ACC112 (cell line): ENCODE measurements at regions not wholly inside any gene's neighbourhood (a gene's known extent, or its start where the extent isn't known, plus 50 kb on each side); places are given as distances from the start of the nearest gene placed in this dataset.

Source experiments
- H2AFZ ChIP-seq: fragments of 200-600 bp; sonication (generic); one replicate; pipeline ENCODE4 v1.6.0; 2017; ENCODE audit warnings: antibody characterized with exemption, low read length; ENCODE audit not compliant: unreplicated experiment
- H3K27ac ChIP-seq: fragments of 200-600 bp; sonication (generic); 2 replicates; pipeline ENCODE4 v1.5.1; 2014; ENCODE audit warnings: low read depth, mild to moderate bottlenecking, antibody characterized with exemption, low read length, moderate library complexity
- H3K27me3 ChIP-seq: fragments of 200-600 bp; sonication (generic); 2 replicates; pipeline ENCODE4 v1.6.1; 2014; ENCODE audit warnings: mild to moderate bottlenecking, antibody characterized with exemption, low read length, moderate library complexity, mixed read lengths; ENCODE audit not compliant: insufficient read depth
- H3K36me3 ChIP-seq: fragments of 200-600 bp; sonication (generic); 2 replicates; pipeline ENCODE4 v1.6.1; 2016; ENCODE audit warnings: mild to moderate bottlenecking, antibody characterized with exemption, low read length, moderate library complexity, mixed read lengths; ENCODE audit not compliant: insufficient read depth
- H3K4me1 ChIP-seq: fragments of 200-600 bp; sonication (generic); one replicate; pipeline ENCODE4 v1.6.1; 2016; ENCODE audit warnings: low read length, mixed read lengths; ENCODE audit not compliant: insufficient read depth, unreplicated experiment, control insufficient read depth
- H3K4me3 ChIP-seq: fragments of 200-600 bp; sonication (generic); 2 replicates; pipeline ENCODE4 v1.5.1; 2014; ENCODE audit warnings: mild to moderate bottlenecking, low read depth, low read length
- H3K79me2 ChIP-seq: fragments of 200-600 bp; sonication (generic); one replicate; pipeline ENCODE4 v1.6.0; 2016; ENCODE audit warnings: low read length; ENCODE audit not compliant: control insufficient read depth, unreplicated experiment, insufficient read depth

DNA sequence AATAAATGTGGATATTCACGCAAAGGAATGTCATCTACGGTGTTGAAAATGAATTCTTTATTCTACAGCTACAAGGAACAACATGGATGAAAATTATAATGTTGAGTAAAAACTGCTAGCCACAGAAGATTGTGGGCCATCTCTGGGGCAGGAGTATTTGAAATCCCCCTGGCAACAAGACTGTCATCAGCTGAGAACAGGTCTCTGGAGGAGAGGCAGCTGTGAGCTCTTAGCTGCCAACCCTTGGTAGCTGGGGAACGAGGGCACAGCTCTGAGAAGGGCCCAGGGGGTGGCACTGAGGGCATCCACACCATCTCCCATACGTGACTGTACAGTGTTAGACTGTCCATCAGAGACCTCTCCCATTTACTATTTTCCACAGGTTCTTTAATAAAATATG is 340.1 kb upstream of the MGMT start:
- Histone ChIP-seq H3K4me3 (no peak overlapping the region), H3K27ac (no peak overlapping the region), H3K4me1 (no peaks in the 10 kb centered on the region), H3K27me3 (peaks cover 35% of the 10 kb centered on the region; the same call in 1 of the 2 replicates), H2AFZ (no peak overlapping the region), H3K79me2 (no peaks in the 10 kb centered on the region), H3K36me3 (no peaks in the 10 kb centered on the region)

DNA sequence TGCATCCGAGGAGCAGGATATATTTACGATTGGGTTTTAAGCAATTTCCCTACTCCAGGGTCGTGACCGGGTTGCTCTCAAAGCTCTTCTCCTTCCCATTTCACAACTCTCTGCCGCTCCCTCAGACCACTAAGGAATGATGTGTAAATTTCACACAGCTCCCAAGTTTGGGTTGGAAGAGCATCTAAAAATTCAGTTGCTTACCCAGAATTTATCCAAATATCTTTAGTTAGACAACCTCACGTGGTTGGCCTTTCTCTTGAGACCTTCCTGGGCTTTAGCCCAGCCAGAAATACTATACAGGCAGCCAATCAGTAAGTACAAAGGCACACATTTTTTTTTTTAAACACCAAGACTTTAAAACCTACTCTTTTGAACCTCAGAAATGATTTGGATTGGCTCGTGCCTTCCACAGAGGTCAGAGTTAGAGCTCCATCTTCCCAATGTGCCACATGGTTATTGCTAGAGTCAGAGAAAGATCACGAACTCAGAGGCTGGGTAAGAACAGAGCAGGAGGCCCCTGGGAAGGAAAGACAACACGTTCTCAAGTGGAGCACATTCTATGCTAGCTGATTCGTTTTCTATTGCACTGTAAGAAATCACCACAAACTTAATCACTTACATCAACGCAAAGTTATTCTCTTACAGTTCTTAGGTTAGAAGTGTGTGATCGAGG is 335.4 kb upstream of the MGMT start:
- no peaks in the 10 kb centered on the region for H3K4me1 ChIP-seq
- H3K36me3 ChIP-seq: no peaks in the 10 kb centered on the region
- H3K79me2 ChIP-seq: no peaks in the 10 kb centered on the region
- H2AFZ ChIP-seq: no peak overlapping the region
- H3K27me3 ChIP-seq: peaks cover 44% of the 10 kb centered on the region; the same call in 1 of the 2 replicates
- no peak overlapping the region for H3K27ac ChIP-seq
- no peak overlapping the region for H3K4me3 ChIP-seq

DNA sequence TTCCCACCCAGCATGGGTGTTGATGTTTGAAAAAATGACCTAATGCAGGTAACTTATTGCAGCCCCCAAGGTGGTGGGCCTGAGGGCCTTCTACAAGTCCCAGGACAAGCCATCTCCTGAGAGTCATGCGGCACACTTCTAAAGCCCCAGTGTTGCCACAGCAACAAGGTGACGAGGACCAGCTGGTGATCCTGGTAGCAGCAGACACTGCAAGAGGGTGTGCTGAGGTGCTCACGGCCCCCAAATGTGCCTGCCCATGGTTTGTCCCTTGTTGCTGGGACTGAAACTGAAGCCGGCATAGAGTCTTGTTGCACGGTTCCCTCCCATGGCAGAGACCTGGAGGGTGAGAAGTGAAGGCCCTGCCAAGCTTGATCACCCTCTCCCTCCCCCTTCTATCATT is 333.2 kb upstream of the MGMT start:
- Histone ChIP-seq H3K4me3 (no peak overlapping the region), H3K4me1 (no peaks in the 10 kb centered on the region), H3K27ac (no peak overlapping the region), H3K79me2 (no peaks in the 10 kb centered on the region), H2AFZ (no peak overlapping the region), H3K36me3 (no peaks in the 10 kb centered on the region), H3K27me3 (peaks cover 33% of the 10 kb centered on the region; the same call in 1 of the 2 replicates)

DNA sequence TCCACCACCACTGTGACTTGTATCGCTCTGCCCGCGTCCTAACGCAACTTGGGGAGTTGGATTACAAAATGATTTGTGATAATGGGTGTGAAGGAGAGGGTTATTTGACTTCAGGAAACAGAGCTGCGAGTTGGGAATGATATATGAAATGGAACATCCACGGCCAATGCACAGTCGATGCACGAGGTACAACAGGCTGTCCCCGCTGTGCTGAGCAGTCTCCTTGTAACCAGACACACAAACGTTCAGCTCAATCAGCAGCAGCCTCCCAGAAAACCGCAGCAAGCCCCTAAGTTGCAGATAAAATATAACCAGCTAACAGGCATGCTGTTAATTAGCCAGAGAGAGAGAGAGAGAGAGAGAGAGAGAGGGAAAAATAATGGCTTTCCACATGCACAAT is 332.7 kb upstream of the MGMT start:
- Histone ChIP-seq H3K36me3 (no peaks in the 10 kb centered on the region), H3K79me2 (no peaks in the 10 kb centered on the region), H2AFZ (no peak overlapping the region), H3K27me3 (peaks cover 30% of the 10 kb centered on the region; the same call in 1 of the 2 replicates), H3K4me3 (no peak overlapping the region), H3K4me1 (no peaks in the 10 kb centered on the region), H3K27ac (no peak overlapping the region)

DNA sequence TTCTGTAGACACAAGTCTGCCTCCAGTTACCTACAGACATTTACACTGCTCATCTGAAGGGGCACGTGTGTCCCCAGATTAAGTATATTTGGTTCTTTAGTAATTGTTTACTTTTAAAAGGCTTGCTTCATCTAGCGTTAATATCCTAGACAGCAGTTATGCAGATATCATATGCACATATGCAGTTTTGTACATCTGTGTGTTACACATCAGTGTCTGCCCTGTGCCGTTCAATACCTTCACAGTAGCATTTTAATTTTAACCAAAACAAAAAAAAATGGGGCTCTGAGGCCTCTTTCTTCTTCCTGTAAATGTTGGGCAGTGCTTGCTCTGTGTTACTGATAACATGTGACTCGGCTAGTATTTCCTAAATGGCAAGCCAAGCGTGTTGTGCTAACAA is 331.4 kb upstream of the MGMT start:
- Histone ChIP-seq H3K4me1 (no peaks in the 10 kb centered on the region), H3K27me3 (peaks cover 22% of the 10 kb centered on the region; the same call in 1 of the 2 replicates), H3K27ac (no peak overlapping the region), H3K79me2 (no peaks in the 10 kb centered on the region), H3K4me3 (no peak overlapping the region), H2AFZ (no peak overlapping the region), H3K36me3 (no peaks in the 10 kb centered on the region)

DNA sequence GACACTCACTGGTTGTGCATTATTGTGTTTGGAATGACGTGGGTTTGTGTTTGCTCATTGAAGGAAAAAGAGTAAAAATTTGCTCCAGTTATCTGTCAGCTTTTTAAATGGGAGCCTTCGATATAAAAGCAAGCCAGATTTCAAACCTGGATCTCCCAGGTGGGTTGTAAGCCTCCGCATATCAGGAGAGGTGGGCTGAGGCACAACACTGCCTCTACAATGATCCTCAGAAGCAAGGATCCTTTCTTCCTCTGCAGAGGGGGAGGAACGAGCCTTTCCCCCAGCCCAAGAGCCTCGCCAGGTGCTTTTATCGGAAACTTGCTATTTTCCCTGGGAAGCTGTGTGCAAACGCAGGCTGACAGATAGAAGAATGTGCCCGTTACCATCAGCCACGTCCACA is 331.0 kb upstream of the MGMT start:
- H3K79me2 ChIP-seq: no peaks in the 10 kb centered on the region
- no peak overlapping the region for H2AFZ ChIP-seq
- no peaks in the 10 kb centered on the region for H3K4me1 ChIP-seq
- H3K27me3 ChIP-seq: peaks cover 17% of the 10 kb centered on the region; the same call in 1 of the 2 replicates
- no peak overlapping the region for H3K4me3 ChIP-seq
- no peaks in the 10 kb centered on the region for H3K36me3 ChIP-seq
- no peak overlapping the region for H3K27ac ChIP-seq

DNA sequence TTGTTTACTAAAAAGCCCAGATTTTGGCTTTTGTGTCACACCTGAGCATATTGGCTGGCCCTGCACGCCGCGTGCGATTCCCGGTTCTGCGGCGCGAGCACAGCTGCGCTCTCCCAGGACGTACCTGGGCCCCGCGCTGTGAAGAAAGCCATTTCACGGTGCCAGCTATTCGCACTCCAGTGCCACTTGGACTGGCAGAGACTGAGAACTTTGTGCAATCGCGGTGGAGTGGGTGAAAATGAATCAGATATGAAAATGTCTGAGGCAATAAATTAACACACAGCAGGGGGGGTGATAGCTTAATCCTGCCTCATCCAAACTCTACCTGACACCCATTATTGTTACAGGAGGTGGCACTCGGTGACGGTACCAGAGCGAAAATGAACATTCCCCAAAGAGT is 330.1 kb upstream of the MGMT start:
- H3K79me2 ChIP-seq: no peaks in the 10 kb centered on the region
- H2AFZ ChIP-seq: no peak overlapping the region
- H3K27ac ChIP-seq: no peak overlapping the region
- H3K27me3 ChIP-seq: peaks cover 9% of the 10 kb centered on the region; the same call in 1 of the 2 replicates
- H3K4me3 ChIP-seq: no peak overlapping the region
- no peaks in the 10 kb centered on the region for H3K4me1 ChIP-seq
- no peaks in the 10 kb centered on the region for H3K36me3 ChIP-seq

DNA sequence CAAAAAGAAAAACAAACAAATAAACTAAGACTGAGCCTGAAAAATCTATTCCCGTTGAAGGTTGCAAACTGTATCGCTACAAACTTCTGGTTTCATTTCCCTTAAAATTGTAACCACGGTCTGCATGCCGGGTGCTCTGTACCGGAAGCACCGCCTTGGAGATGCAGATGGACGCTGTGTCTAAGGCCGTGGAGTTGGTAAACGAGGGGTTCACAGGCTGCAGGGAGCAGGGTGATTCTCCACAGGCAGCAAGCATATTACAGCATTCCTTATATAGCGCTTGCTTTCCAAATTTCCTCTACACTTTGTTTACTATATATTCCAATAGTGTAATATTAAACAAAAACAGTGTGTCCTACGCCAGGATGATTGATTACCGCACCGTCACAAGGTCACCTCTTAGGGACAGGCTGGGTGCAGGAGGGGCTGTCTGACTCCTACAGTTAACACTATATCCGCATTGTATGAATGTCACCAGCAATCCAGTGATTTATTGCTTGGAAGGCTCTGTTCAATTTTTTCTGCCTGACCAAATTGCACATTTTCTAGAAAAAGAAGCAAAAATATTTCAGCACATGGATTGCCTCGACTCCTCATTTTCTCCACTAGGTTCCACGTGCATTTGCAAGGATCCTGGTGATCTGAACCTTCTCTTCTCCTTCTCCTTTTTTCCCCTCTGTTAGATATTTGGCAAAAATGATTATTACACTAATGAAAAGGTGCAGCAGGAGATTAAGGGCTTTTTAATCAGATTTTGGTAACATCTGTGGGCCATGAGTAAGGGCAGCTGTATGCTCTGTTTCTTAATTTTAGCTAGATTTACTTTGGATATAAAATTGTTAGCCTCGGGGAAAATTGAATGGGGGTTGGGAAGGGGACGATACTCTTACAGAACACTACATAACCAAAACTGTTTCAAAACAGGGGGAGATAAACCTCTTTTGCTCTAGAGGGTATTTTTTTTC is 325.8 kb upstream of the MGMT start:
- Histone ChIP-seq H3K36me3 (no peaks in the 10 kb centered on the region), H3K27ac (no peak overlapping the region), H3K4me3 (no peak overlapping the region), H3K27me3 (peaks cover 8% of the 10 kb centered on the region), H3K79me2 (no peaks in the 10 kb centered on the region), H2AFZ (no peak overlapping the region), H3K4me1 (no peaks in the 10 kb centered on the region)

DNA sequence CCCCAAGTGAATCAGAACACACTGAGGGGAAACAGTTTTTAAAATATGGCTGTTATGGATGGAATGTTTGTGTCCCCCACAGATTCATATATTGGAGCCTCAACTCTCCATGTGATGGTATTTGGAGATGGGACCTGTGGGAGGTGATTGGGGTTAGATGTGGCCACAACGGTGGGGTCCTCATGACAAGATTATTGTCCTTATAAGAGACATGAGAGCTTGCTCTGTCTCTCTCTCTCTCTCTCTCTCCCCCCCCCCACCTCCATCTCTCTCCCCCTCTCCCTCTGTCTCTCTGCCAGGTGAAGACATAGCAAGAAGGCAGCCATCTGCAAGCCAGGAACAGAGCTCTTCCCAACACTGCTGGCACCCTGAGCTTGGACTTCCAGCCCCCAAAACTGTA is 315.8 kb upstream of the MGMT start:
- no peak overlapping the region for H3K4me3 ChIP-seq
- H3K36me3 ChIP-seq: no peaks in the 10 kb centered on the region
- H3K4me1 ChIP-seq: no peaks in the 10 kb centered on the region
- H3K79me2 ChIP-seq: no peaks in the 10 kb centered on the region
- H3K27me3 ChIP-seq: no peaks in the 10 kb centered on the region
- no peak overlapping the region for H2AFZ ChIP-seq
- no peak overlapping the region for H3K27ac ChIP-seq

DNA sequence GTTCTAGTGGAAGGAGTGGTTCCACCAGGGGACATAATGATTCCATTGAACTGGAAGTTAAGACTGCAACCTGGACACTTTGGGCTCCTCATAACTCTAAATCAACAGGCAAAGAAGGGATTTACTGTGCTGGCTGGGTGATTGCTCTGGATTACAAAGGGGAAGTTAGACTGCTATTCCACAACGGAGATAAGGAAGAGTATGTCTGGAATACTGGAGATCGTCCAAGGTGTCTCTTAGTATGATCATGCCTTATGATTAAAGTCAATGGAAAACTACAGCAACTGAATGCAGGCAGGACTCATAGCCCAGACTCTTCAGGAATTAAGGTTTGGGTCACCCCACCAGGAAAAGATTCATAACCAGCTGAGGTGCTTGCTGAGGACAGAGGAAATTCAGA is 310.6 kb upstream of the MGMT start:
- Histone ChIP-seq H2AFZ (no peak overlapping the region), H3K4me1 (no peaks in the 10 kb centered on the region), H3K27ac (no peak overlapping the region), H3K27me3 (no peaks in the 10 kb centered on the region), H3K4me3 (no peak overlapping the region), H3K79me2 (no peaks in the 10 kb centered on the region), H3K36me3 (no peaks in the 10 kb centered on the region)

DNA sequence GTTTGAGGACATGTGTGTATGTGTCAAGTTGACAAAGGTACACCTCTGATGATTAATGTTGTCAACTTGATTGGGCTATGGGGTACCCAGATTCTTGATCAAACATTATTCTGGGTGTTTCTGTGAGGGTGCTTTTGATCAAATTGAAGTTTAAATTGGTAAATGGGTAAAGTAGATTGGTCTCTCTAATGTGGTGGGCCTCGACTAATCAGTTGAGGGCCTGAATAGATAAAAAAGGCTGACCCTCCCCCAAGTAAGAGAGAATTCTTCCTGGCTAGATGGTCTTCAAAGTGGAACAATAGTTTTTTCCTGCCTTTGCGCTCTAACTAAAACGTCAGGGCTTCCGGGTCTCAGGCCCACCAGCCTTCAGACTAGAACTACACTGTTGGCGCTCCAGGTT is 309.9 kb upstream of the MGMT start:
- Histone ChIP-seq H3K36me3 (no peaks in the 10 kb centered on the region), H3K27me3 (no peaks in the 10 kb centered on the region), H3K79me2 (no peaks in the 10 kb centered on the region), H2AFZ (no peak overlapping the region), H3K4me1 (no peaks in the 10 kb centered on the region), H3K4me3 (no peak overlapping the region), H3K27ac (no peak overlapping the region)
